GM10266 (cell line): ENCODE measurements at regions not wholly inside any gene's neighbourhood (a gene's known extent, or its start where the extent isn't known, plus 50 kb on each side); places are given as distances from the start of the nearest gene placed in this dataset.

Source experiments
- DNase-seq: peaks from one replicate; pipeline ENCODE4 v3.0.0; 2012; ENCODE audit errors: extremely low spot score
- TF ChIP-seq, protein P1 (sequence below): IDR thresholded peaks from 2 replicates; pipeline ENCODE4 v1.5.1; 2012; ENCODE audit warnings: mild to moderate bottlenecking, low read depth; ENCODE audit not compliant: control insufficient read depth, insufficient read depth; ENCODE audit errors: missing control alignments

DNA sequence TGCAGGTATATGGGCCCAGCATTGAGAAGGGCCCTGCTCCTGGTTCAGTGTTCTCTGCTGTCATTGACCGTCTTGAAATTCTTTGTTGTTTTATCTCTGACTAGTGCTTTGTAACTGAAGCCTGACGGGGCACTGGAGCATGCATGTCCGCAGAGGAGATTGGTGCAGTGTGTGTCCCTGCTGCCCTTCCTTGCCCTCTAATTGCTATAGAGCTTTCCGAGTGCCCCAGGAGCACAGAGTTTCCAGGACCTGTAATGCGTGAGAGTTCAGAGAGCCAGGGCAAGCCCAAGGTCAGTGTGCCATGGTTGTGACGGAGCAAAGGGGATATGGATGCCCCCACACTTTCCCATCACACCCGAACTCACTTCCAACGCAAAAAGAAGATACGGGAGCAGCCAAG is 174.3 kb upstream of the UBE3A start:
- no peak for DNase-seq
- TF ChIP-seq, protein P1, sequence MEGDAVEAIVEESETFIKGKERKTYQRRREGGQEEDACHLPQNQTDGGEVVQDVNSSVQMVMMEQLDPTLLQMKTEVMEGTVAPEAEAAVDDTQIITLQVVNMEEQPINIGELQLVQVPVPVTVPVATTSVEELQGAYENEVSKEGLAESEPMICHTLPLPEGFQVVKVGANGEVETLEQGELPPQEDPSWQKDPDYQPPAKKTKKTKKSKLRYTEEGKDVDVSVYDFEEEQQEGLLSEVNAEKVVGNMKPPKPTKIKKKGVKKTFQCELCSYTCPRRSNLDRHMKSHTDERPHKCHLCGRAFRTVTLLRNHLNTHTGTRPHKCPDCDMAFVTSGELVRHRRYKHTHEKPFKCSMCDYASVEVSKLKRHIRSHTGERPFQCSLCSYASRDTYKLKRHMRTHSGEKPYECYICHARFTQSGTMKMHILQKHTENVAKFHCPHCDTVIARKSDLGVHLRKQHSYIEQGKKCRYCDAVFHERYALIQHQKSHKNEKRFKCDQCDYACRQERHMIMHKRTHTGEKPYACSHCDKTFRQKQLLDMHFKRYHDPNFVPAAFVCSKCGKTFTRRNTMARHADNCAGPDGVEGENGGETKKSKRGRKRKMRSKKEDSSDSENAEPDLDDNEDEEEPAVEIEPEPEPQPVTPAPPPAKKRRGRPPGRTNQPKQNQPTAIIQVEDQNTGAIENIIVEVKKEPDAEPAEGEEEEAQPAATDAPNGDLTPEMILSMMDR, result no peak

GRCh38 chr15:25611603-25612002 is 172.8 kb upstream of the UBE3A start:
- DNase-seq, result no peak
- TF ChIP-seq, protein P1, result no peak

- no peak for DNase-seq
- TF ChIP-seq, protein P1, result no peak
These were observed 170.5 kb upstream of the UBE3A start for GRCh38 chr15:25609371-25609770.

- DNase-seq, result no peak
- TF ChIP-seq, protein P1, result no peak
These were observed 170.1 kb upstream of the UBE3A start for GRCh38 chr15:25608926-25609325.

DNA sequence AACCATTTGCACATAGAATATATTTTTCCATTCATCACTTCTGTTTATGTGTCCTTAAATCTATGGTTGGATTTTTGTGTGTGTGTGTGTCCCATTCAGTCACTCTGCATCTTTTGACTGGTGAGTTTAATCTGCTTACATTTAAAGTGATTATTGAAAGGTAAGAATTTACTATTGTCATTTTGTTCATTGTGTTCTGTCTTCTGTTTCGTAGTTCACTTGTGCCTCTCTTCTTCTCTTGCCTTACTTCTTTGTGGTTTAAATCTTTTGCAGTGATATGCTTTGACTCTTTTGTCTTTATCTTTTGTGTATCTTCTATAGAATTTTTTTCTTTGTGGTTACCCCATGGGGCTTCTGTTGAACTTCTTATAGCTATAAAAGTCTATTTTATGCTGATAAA is 166.3 kb upstream of the UBE3A start:
- no peak for DNase-seq
- TF ChIP-seq, protein P1, result no peak

GRCh38 chr15:25600751-25601150 is 161.9 kb upstream of the UBE3A start:
- TF ChIP-seq, protein P1, result no peak
- no peak for DNase-seq

DNA sequence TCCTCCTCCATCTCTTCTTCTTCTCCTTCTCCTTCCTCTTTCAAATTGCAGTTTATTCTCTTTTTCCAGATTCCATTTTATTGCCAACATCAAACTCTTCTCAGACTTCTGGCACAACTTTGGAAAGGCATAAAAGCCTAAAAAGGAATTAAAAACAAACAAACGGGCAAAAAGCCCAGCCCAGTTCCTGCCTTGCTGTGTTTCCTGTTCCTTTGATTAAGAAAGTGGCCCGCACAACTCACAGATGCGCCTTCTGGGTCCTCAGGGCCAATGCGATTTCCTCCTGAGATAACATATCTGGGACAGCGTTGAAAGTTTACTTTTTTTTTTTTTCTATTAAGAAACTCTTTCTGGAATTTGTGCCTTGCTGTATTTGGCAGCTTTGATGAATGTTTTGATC is 158.7 kb upstream of the UBE3A start:
- TF ChIP-seq, protein P1, result no peak

More for the DNA sequence above, 158.7 kb upstream of the UBE3A start:
- DNase-seq, result no peak
